GM11168 (cell line): ENCODE measurements at regions not wholly inside any gene's neighbourhood (a gene's known extent, or its start where the extent isn't known, plus 50 kb on each side); places are given as distances from the start of the nearest gene placed in this dataset.

Experiments used
- in situ Hi-C: fragments of 300-500 bp; cut with MboI; formaldehyde crosslinking; loops from one replicate; pipeline ENCODE4 v1.12.0; 2022; ENCODE audit warnings: low sequenced_read_pairs; ENCODE audit not compliant: unreplicated experiment

DNA sequence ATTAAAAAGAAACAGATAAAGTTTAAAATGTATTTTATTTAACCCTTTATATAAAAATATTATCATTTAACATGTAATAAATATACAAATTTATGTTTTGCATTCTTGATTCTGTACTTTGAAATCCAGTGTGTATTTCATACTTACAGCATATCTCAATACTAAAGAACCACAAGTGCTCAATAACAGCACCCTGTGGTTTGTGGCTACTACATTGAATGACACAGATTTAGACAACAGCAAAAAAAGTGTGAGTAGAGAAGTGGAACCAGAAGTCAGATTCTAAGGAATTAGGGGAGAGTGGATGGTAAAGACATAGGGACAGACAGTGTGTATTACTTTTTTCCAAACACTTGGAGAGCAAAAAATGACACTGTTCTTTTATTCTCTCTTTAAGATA lies 524.5 kb downstream of the BMP2 start:
- in situ Hi-C loops: no loop called here

DNA sequence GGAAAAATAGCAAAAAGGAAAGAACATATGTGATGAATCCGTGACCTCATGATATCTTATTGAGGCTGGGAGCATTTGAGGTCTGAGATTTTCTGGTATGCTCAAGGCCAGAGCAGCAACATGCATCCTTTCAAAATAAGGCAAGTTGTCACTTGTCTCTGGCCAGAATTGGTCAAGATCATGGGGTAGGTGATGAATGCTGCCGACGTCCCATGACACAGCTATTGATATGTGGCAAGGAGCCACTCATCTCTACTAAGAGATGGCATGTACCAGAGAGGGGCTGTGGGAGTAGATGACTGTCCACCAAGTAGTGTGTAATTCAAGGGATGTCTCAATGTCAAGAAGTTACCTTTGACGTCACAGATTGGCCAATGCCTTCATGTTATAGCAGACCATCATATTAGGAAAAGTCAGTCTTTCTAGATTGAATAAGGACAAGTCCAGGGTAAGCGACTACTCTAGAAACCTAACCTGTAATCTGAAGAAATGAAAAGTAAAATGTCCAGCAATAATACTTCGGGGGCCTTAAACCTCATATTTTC lies 527.4 kb downstream of the BMP2 start:
- in situ Hi-C loops: no loop called here

DNA sequence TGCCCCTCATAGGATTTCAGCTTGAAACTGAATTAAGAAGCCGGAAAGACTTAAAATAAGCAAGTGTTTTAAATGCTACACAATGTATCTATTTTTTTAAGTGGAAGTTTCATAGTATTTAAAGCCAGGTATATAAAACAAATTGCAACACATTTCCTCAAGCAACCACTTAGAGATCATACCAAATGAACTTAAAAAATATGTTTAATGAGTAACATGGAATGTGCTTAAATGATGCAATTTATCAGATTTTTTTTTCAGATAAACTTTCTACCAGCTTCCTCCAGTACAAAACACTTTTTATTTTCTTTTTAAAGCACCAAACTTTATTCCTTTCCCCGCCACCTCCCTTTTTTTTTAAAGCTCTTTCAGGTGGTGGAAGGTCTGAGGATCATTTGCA lies 534.3 kb downstream of the BMP2 start:
- in situ Hi-C loops: no loop called here

DNA sequence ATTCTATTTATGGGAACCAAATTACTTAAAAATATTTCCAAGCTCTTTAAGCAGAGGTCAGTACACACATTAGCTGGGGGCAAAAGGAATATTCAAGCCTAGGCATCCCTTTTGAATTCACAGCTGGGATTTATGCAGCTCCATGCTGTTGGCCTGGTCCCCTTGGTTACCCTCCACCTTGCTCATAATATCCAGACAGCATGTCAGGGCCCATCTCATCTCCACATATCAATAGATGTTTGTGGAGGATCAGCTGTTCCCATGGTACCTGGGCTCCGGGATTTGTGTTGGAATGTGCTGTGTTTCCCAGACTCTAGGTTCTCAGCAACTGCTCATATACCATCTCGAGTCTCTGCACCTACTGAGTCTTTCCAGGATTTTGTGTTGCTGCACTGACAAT lies 534.8 kb downstream of the BMP2 start:
- in situ Hi-C loops: no loop called here

DNA sequence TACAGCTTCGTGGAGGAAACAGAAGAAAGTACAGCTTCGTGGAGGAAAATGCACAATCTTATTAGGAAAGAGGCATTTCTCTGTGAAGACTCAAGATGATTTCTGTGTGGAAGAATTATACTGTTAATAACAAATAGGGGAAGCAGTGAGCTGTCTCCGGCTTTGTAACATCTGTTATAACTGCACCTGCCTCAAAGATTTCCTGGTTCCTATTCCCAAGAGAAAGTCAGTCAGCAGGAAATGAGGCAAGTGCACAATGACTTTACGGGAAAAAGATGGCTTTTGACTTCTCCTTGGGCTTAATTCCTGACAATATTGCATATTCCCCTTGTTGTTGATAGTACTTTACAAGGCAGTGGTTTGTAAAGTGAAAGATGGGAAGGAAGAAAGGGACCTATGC lies 538.5 kb downstream of the BMP2 start:
- in situ Hi-C loops: no loop called here

DNA sequence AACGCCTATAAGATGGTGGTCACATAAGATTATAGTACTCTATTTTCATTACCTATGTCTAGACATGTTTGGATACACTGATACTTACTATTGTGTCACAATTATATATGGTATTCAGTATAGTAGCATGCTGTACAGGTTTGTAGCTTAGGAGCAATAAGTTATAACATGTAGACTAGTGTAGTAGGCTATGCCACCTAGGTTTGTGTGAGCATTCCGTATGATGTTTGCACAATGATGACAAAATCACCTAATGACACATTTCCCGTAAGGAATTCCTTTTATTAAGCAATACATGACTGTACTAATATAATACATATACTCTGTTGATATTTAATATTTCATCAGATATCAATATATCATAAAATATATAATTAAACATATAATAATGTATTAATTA lies 540.7 kb downstream of the BMP2 start:
- in situ Hi-C loops: no loop called here

DNA sequence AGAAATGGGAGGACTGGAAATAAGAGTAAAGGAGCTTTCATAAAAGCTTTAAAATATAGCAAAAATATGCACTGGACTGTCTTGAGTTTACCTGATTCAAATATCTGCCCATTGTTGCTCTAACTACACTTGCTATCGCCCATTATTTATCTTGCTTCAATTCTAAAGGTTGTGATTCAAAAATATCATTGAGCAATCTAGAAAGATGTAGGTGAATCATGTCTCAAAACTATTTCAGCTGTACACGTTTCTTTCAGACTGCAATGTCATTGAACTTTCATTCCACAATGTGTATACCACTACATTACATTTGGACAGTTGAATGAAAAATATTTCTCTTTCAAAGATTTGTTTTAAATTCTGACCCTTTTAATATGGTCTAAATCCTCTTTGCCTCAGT lies 545.6 kb downstream of the BMP2 start:
- in situ Hi-C loops: no loop called here

DNA sequence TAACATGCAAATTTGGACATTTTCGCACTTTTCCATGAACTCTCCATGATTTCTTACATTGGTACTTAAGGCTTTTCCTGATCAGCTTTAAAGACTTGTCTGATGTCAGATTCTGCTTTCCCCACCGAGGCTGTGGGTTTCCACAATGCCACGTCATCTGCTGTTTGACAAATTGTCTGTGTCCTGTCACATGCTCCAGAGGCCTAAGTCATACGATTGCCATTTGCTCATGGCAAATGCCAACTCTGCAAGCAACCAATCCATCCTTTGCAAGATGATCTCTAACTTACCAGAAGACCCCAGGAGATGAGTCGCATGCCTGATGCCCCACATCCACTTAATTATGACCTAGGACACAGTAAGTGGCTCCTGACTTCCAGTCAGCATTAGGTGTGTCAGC lies 556.5 kb downstream of the BMP2 start:
- in situ Hi-C loops: no loop called here

DNA sequence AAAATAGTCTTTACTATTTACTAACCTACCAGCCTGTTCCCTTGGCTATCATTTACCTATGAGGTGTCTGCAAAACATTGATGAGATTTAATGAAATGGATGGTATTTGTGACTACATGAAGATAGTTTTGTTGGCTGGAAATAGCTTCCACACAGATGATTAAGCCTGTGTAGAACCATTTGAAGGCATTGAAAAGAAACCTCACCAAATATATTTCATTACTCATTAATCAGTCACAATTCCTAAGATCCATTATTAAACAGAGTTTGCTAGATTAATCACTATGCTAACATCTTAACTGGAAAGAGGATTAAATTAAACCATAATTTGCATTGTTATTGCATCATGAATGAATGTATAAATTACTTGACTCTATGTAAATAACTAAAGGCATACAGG lies 560.3 kb downstream of the BMP2 start:
- in situ Hi-C loops: no loop called here

DNA sequence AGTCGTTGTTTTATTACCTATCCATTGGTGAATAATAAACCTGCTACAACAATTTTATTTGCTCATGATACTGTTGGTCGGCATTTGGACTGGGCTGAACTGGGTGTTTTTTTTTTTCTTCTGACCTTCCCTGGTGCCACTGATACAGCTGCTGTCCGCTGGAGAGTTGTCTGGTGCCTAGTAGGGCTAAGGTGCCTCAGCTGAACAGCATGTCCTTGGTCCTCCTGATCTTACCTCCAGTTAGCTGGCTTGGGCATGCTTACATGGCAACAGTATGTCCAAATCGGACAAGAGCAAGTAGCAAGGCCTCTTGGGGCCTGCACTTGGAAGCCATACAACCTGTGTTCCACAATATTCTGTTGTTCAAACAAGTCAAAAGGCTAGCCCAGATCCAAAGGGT lies 563.4 kb downstream of the BMP2 start:
- in situ Hi-C loops: no loop called here

DNA sequence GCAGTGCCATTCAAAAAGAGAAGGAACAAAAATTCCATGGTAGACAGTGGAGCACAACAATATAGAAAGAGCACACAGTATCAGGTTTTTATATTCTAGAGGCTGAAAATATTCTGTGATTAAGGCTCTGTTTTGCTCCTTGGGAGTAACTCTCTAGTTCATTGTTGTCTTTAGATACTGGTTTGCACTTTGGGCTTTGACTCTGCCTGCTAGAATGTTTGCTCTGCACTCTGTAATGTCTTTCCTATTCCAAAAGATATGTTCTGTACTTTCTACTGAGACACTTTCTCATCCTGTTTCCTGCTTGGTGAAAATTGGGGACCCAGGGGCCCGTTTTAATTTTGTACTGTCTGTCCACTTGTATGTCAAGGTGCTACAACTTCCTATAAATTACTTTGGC lies 564.7 kb downstream of the BMP2 start:
- in situ Hi-C loops: no loop called here

DNA sequence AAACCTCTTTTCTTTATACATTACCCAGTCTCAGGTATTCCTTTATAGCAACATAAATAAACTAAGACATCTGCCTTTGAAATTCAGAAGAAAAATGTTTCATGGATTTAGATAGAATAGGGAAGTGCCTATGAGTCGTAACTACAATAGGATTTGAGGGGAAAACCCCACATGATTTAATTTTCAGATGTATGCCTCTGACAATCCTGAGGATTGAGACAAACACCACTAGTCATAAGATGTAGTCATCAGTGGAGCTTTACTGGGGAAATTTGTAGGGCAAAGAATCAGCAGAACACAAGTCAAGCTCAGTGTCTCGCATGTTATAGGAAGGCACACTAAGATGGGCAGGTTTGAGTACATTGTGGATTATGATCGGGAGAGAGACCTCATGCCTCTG lies 566.4 kb downstream of the BMP2 start:
- in situ Hi-C loops: no loop called here

DNA sequence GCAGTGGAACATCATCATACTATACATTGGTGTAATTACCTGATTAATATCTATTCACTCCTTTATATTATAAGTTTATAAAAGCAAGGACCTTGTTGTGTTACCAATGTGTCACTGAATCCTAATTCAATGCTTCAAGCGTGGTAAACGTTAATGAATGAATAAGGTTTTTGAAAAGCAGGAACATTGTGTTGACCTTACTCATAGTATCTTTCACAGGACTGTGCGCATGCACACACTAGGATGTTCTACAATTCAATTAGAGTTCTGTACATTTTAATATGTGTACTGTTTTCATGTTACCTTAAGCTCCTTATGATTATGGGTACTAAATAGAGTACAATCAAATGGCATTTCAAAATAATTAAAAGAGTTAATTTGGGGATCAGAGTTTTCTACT lies 578.5 kb downstream of the BMP2 start:
- in situ Hi-C loops: no loop called here

DNA sequence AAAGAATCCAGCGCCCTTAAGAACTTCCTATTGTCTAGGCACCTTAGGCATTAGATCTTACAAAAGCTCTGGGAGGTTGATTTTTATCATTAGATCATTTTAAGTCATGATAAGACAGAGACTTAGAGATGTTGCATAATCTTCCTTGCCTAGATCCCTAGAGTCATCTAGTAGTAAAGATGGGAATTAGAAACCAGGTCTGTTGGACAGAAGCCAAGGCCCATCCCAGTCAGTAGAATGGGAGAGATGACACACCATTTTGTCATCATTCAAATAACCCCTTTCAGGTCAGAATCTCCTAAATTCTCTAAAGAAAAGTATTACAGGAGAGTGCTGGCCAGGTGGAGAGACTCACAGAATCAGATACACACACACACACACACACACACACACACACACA lies 579.1 kb downstream of the BMP2 start:
- in situ Hi-C loops: no loop called here

DNA sequence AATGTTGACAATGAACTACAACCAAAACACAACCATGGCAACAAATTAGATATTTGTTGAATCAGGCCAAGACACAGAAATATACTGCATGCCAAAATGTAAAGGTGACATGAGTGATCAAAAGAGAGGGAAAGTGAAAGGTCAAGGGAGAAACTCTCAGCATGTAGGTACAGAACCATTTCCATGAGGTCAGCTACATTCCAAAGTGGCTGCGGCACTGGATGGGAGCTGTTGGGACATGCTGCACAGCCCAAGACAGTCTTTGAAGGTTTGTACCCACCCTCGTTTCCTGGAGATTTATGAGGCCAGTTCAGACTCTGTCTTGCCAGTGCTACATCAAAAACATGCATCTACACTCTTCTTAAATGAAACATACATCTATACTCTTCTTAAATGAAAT lies 579.9 kb downstream of the BMP2 start:
- in situ Hi-C loops: no loop called here

DNA sequence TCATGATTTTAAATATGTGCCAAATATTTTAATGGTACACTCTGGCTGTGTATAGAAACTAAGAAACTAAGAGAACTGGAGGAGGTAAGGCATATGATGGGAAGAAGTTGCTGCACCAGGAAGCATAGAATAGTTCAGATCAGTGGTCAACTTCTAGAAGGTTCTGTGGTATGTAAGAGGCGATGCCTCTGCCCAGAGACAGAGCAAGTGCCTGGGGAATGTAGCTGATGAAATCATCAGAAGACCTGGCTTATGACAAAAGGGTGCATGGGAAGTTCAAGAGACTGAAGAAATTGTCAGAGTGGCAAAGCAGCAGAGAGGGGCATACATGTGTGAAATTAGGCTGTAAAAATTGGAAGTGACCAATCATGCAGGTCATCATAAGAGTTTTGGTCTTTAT lies 580.8 kb downstream of the BMP2 start:
- in situ Hi-C loops: no loop called here

DNA sequence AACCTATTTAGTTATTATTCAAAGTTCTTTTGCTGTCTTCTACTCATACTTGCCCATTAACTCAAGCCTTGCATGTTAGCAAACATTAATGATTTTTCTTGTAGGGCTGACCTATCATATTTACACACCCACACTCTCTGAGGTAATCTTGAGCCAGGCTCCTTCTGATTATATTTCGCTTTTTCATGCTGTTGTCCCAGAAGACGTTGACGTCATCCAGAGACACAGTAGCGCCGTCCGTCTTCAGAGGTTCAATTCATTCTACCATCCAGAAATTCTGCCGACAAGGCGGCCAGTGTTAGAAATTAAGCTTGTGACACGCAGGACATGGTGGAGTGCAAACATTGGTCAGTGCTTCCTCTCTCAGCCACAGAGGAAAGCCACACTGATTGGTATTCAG lies 584.7 kb downstream of the BMP2 start:
- in situ Hi-C loops: no loop called here

DNA sequence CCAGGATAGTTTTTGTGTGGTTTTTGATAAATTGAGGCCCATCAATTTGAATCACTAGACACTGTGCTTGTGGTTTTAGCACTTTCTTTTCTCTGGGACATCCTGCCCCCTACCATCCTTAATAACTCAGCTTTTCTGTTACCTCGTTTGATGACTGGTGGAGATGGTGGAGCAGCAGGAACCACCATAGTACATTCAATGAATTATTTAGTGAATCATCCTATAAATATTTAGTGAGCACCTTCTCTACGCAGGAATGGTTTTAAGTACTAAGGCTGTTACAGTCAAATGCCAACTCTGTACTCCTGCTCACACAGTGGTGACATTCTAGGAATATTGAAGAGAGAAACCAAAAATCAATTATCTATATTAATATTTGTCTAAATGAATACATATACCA lies 585.2 kb downstream of the HAO1 start:
- in situ Hi-C loops: no loop called here

DNA sequence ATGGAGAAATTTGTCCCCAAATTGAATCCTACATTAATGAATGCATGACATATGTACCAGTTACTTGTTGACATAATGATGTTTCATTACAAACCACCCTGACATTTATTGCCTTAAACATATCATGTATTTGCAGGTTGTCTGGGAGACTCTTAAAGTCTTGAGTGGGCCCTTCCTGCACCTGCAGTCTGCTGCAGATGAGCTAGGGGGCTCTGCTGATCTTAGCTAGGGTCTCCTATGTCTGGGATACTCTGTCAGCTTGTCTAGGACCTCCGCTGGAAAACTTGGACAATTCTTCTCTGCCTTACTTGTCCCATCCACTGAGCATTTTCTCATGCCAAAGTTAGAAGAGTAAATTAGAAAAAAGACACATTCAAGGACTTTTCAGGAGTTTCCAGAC lies 581.6 kb downstream of the HAO1 start:
- in situ Hi-C loops: no loop called here

DNA sequence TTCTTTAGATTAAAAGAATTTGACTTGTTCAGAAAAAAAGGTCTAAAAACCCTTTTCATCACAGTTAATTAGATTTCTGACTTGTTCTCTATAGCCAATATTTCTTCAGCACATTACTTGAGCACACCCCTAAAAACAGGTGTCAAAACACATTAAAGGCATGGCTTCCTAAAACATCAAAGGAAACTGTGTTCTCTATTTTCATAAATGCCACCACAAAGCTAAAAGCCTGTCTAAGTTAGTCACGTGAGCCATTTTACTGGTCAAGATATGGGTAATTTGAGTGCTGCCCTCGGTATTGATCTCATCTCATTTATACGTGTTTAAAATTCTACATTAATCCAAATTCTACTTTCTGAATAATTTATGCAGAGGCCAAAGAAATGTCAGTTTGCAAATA lies 580.5 kb downstream of the HAO1 start:
- in situ Hi-C loops: no loop called here

DNA sequence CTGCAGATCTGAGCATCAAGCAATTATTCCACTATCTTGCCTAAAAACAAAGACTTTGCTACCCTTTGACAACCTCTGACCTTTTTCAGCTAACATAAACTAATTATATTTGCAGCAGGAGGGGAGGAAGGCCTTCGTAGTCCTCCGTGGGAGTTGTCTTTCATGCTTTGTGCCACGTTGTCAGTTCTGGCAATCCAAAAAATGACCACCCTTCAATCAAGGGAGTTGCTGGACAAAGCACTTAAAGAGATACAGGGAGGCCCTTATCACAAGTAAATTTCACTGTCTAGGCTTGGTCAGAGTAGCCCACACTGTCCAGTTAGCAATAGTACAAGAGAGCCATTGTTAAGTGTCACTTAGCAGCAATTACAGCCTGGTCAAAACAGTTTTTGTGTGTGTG lies 578.9 kb downstream of the HAO1 start:
- in situ Hi-C loops: no loop called here

DNA sequence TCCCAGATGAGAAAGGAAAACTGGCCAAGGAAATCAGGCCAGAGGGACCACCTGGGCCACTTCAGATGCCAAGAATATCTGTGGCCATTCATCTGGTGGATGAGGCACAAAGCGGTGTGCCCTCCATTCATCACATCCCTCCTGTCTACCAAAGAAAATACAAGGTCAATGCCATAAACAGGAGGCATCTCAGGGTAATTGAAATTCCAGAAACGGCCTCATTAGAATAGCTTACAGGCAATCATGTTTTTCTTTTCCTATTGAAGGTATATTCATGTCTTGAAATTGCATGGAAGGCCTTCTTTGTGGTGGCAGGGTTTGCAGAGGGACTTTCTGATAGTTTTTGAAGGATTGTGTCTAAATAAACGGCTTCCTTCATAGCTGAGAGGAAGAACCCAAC lies 578.3 kb downstream of the HAO1 start:
- in situ Hi-C loops: no loop called here

DNA sequence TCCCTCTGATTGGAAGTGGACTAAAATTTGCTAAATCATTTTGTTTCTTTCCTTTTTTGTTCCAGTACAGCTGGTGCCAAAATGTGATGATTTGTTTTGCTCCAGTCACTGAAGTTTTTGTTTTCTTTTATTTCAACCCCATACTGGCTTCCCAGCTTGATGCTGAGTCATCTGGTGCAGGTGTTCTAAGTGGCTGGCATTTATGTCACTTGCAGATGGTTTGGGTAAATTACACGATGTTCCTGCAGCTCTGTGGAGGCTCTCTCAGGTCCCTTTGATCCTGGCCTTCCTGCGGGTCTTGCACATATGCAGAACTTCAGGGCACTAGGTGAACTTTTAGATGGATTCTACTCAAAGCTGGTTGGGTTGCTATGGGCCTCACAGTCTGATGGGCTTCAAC lies 577.7 kb downstream of the HAO1 start:
- in situ Hi-C loops: no loop called here
